ENCODE measurements at regions not wholly inside any gene's neighbourhood (a gene's known extent, or its start where the extent isn't known, plus 50 kb on each side); places are given as distances from the start of the nearest gene placed in this dataset.
A peak's percentile ranks its signal among the peaks of the same experiment; 100 is the strongest.

DNA sequence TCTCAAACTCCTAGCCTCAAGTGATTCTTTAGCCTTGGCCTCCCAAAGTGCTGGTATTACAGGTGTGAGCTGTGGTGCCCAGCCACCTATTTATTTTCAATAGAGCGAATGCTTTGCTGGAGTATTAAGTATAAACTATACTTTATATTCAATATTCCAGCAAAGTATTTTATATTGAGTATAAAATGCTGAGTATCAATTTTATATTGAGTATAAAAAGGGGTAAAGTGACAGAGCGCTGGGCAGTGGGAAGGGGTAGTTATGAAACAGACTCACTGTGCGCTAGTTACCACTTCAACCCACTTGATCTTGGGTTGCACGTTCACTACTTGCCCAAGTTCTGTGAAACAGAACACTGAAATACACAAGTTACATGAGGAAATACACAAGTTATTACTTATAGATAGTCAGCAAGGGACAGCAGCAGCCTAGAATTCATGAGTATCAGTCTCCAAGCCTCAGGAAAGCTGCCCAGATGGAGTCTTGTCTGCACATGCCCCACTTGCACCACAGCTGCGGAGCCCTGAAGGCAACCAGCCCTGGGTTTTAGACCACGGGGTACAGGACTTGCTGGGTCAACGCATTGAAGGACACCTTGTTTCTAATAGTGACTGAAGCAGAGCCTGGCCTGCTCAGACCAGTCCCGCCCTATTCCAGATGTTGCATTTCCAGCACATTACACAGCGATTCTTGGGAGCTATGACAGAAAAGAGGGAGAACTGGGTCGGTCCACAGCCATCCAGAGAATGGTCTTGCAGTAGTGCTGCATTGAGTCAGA lies 51.6 kb upstream of the SYT13 start:
- no peak for FAIRE-seq
- Histone ChIP-seq H3K4me1 (no peaks in the 10 kb centered on the region), H3K4me2 (no peak overlapping the region), H3K27ac (no peak overlapping the region), H3K4me3 (no peak overlapping the region), H3K9me3 (no peaks in the 10 kb centered on the region)
- ATAC-seq, result no peak
- CTCF ChIA-PET, result interaction anchor here (0.8 to 12.8 kb wide), 13 partner anchors 9 to 432 kb away, joined by 3 to 114 read pairs (median 7); no protein-coding TSS in a partner anchor
- no peak for TF ChIP-seq FOSB (CRISPR knock-in tag; IDR thresholded peaks at IDR 0.05)
- TF ChIP-seq, protein P1, sequence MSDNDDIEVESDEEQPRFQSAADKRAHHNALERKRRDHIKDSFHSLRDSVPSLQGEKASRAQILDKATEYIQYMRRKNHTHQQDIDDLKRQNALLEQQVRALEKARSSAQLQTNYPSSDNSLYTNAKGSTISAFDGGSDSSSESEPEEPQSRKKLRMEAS (IDR thresholded peaks at IDR 0.05), result no peak
- TF ChIP-seq MYC (IDR thresholded peaks at IDR 0.05; ENCODE audit: borderline replicate concordance, low read length), result no peak
- TF ChIP-seq, protein P2, sequence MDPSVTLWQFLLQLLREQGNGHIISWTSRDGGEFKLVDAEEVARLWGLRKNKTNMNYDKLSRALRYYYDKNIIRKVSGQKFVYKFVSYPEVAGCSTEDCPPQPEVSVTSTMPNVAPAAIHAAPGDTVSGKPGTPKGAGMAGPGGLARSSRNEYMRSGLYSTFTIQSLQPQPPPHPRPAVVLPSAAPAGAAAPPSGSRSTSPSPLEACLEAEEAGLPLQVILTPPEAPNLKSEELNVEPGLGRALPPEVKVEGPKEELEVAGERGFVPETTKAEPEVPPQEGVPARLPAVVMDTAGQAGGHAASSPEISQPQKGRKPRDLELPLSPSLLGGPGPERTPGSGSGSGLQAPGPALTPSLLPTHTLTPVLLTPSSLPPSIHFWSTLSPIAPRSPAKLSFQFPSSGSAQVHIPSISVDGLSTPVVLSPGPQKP (IDR thresholded peaks at IDR 0.05; ENCODE audit: low read depth, low read length), result no peak
- TF ChIP-seq GATA3 (IDR thresholded peaks at IDR 0.05; ENCODE audit: borderline replicate concordance), result no peak
- TF ChIP-seq MAFK (IDR thresholded peaks at IDR 0.05; ENCODE audit: partially characterized antibody), result peak; percentile 46
- TF ChIP-seq, protein P3, sequence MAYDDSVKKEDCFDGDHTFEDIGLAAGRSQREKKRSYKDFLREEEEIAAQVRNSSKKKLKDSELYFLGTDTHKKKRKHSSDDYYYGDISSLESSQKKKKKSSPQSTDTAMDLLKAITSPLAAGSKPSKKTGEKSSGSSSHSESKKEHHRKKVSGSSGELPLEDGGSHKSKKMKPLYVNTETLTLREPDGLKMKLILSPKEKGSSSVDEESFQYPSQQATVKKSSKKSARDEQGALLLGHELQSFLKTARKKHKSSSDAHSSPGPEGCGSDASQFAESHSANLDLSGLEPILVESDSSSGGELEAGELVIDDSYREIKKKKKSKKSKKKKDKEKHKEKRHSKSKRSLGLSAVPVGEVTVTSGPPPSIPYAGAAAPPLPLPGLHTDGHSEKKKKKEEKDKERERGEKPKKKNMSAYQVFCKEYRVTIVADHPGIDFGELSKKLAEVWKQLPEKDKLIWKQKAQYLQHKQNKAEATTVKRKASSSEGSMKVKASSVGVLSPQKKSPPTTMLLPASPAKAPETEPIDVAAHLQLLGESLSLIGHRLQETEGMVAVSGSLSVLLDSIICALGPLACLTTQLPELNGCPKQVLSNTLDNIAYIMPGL (CRISPR knock-in tag; IDR thresholded peaks at IDR 0.05; ENCODE audit: borderline replicate concordance), result no peak
- no peak for TF ChIP-seq POLR2A (IDR thresholded peaks at IDR 0.05; ENCODE audit: low read length)
- WGBS (ENCODE audit: missing lambda C conversion rate), result 77% methylated on average over 10 of the region's 10 CpGs
- POLR2A ChIA-PET, result interaction anchor here (0.6 kb wide), 1 partner anchor 903 kb away, joined by 3 read pairs; no protein-coding TSS in a partner anchor
- DNase-seq (ENCODE audit: low read depth in 1 of 2, low spot score in 1 of 2), result no peak

DNA sequence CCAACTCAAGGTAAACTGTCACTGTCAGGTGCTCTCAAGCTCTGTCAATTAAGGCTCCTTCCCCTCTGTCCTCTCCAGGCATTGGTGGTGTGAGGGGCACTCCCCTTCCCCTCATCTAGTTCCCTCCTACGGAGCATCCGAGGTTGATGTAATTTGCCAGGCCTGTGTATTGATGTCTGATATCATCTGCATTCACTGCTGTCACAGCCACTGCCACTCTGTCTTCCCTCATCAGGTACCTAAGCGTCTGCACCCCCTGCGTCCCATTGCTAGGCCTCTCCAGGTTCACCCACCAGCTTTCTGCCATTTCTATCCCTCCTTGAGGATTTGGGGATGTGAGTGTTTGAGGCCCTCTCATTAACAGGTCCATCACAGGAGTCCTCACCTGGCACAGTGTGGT lies 50.0 kb upstream of the SYT13 start:
- no peak overlapping the region for H3K27ac ChIP-seq
- ChIA-PET CTCF (interaction anchor here (1.0 to 12.8 kb wide), 6 partner anchors 84 to 434 kb away, joined by 3 to 320 read pairs (median 6); no protein-coding TSS in a partner anchor), POLR2A (no interaction called here)
- H3K4me1 ChIP-seq, result no peaks in the 10 kb centered on the region; the same call in 2 of the 3 replicates
- ATAC-seq (no peak), FAIRE-seq (no peak), DNase-seq (ENCODE audit: low read depth in 1 of 2, low spot score in 1 of 2) (no peak)
- TF ChIP-seq CHD2 (IDR thresholded peaks at IDR 0.05; ENCODE audit: low read length, partially characterized antibody) (no peak), EP300 (IDR thresholded peaks at IDR 0.05) (no peak), SREBF2 (IDR thresholded peaks at IDR 0.05) (no peak), ZFP36 (IDR thresholded peaks at IDR 0.05; ENCODE audit: borderline replicate concordance, partially characterized antibody) (no peak), NR3C1 (IDR thresholded peaks at IDR 0.05) (no peak)
- H3K9me3 ChIP-seq, result no peaks in the 10 kb centered on the region
- H3K4me3 ChIP-seq, result no peak overlapping the region
- no peak overlapping the region for H3K4me2 ChIP-seq
- 66% methylated on average over 4 of the region's 4 CpGs for WGBS (ENCODE audit: missing lambda C conversion rate)

Small RNAs in the stretch of these regions (small RNA-seq; reads per million reads assigned to genes)
- 0 reads per million in 6 experiments for gene AC103855.4
